Omental fat pad (tissue), 3 donors: ENCODE measurements at regions not wholly inside any gene's neighbourhood (a gene's known extent, or its start where the extent isn't known, plus 50 kb on each side); places are given as distances from the start of the nearest gene placed in this dataset.

Experiments used
- ATAC-seq: fragments of 150-250 bp; one replicate; pipeline ENCODE4 v1.9.1; 2016; ENCODE audit warnings: mild to moderate bottlenecking, moderate library complexity; ENCODE audit not compliant: low FRiP score
- DNase-seq: peaks from one replicate; pipeline ENCODE4 v3.0.0-alpha.2; 2019; ENCODE audit warnings: low spot score
- TF ChIP-seq, protein P1 (sequence below), 3 donors: fragments of 450-650 bp; IDR thresholded peaks; one replicate each; pipeline ENCODE4 v1.5.1; 2016 to 2017; ENCODE audit warnings: antibody characterized with exemption in 3 of 3, mild to moderate bottlenecking in 3 of 3, moderate library complexity in 2 of 3

DNA sequence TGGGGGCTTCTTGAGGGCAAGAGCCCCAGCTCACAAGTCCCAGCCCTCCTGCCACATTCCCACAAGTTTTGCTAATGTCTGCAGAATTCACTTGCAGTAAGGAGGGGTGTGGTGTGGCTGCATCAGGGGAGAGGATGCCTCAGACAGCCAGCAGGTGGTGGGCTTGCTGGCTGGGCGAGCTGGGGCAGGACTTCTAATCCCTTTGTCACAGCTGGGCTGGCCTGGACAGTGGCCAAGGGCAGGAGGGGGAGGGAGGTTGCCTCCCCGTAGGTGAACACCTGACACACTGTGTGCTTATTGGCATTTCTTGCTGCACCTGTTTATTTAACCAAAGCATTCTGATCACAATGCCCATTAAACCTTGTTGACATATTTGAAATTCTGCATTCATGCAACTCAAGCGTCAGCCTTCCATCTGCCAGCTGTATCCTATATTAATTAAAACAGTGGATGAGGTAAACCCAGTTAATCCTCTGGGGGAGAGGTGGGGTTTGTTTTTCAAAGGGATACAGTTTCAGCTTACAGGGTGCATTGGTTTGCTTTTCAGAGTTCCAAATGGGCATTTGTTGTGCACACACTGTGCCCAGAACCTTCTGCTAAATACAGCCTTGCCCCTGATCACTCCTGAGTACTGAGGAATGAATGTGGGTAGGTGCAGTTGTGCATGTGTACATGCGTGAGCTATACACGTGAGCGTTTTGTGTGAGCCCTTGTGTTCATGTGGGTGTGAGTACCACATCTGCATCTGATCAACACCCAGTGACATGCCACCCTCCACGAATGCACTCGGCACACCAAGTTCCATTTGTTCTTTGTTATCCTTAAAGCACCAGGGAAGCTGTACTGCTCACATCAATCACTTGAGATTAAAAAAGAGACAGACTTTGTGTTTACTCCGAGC, 268.7 kb downstream of the XXYLT1 start:
- ATAC-seq (no peak), DNase-seq (no peak)
- TF ChIP-seq, protein P1, sequence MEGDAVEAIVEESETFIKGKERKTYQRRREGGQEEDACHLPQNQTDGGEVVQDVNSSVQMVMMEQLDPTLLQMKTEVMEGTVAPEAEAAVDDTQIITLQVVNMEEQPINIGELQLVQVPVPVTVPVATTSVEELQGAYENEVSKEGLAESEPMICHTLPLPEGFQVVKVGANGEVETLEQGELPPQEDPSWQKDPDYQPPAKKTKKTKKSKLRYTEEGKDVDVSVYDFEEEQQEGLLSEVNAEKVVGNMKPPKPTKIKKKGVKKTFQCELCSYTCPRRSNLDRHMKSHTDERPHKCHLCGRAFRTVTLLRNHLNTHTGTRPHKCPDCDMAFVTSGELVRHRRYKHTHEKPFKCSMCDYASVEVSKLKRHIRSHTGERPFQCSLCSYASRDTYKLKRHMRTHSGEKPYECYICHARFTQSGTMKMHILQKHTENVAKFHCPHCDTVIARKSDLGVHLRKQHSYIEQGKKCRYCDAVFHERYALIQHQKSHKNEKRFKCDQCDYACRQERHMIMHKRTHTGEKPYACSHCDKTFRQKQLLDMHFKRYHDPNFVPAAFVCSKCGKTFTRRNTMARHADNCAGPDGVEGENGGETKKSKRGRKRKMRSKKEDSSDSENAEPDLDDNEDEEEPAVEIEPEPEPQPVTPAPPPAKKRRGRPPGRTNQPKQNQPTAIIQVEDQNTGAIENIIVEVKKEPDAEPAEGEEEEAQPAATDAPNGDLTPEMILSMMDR (IDR thresholded peaks at IDR 0.05): no peak

DNA sequence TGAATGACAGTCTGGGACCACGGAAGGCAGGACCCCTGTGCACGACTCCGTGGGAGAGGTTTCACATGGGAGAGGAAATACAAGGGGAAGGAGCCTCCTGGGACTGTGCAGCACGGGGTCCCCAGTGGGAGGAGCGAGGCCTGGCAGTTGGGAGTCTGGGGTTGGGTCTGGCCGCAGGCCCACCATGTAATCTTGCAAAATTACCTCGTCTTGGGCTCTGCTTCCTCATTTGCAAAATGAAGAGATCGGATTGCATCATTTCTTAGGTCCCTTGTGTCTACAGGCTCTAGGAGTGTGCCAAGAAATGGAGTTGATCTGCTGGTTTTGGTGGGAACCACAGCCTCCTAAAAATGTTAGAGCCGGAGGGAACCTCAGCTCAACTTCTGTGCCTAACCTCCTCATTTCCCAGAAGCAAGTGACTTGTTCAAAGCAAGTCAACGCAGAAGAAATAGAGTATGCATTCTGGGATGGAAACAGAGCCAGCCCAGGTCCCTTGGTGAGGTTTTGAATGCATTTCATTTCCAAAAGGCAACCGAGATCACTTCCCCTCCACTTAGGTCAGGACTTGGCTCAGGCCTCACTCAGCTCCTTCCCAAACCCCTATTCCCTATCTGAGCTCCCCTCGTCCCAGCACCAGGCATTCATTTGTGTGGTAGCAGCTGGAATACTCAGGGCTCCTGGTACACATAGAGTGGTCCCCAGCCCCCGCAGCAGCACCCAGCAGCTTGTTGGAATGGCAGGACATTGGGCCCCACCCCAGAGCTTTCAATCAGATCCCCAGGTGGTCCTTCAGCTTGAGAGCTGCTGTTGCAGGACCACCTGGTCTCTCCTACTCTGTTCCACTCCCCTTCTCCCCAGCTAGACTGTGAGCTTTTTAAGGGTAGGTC, 267.7 kb downstream of the XXYLT1 start:
- DNase-seq (no peak), ATAC-seq (peak; percentile 23)
- TF ChIP-seq, protein P1 (IDR thresholded peaks at IDR 0.05): no peak

DNA sequence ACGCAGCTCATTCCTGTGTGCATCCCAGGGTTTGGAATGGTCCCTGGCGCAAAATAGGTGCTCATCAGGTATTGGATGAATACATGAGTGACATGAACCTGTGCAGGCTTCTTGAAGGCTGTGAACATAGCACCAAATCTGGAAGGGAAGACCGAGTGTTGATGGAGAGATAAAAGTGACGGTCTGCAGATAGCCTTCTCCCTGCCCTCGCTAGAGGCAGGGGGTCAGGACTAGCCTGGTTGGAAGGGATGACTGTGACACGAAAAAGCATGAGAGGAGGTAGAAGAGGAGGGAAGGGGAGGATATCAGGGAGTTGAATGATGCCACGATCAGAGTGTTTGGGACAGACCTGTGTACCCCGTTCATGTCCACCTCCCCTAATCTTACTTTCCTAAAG, 267.1 kb downstream of the XXYLT1 start:
- TF ChIP-seq, protein P1 (IDR thresholded peaks at IDR 0.05): no peak
- DNase-seq: no peak

DNA sequence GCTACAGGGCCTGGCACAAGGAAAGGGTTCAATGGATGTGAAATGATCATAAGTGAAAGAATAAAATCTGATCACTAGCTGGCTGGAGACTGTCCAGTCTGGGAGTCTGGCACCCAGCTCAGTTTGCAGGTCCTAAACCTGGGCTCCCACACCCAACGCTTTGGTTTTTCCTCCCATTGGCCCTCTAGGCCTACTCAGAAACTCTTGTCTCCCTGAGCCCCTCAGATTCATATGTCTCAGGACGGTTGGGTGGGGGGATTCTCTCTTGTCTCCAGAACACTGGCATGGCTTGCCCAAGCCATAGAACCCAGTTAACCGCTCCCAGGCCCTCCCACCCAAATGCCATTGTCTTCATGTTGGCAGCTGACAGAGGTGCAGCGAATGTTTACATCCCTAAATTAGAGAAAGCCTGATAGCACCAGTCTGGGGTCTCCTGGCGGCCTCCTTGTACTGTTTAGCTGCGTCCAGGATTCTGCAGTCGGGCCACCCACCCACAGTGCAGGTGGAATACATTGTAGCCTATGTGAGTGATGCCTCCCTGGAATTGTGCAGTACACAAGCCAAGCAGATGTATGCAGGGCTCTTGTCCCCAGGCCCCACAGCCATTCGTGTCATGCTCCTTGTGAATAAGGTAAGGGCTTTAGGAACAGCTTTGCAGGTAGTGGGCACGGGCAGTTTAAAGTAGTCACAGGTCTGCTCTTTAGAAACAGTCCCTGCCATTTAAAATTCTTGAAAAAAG, 266.3 kb downstream of the XXYLT1 start:
- TF ChIP-seq, protein P1 (IDR thresholded peaks at IDR 0.05): no peak
- ATAC-seq (no peak), DNase-seq (no peak)

More for the DNA sequence above, 267.1 kb downstream of the XXYLT1 start:
- ATAC-seq: no peak

DNA sequence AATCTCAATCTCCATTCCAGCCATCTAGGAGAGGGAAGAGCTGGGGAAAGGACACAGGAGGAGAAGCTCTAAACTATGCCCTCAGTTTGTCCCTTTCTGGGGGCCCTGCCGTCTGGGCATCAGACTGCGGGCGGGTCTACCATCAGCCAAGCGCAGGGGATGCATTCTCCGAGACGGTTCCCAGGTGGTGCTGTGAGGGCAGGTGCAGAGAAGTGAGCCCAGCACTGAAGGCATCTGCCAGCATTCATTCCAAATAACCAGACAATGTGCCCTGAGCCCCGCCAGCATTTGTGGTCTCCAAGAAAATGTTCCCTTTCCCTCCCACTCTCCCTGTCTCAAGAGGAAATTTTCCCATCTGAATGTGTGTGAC, 265.7 kb downstream of the XXYLT1 start:
- TF ChIP-seq, protein P1 (IDR thresholded peaks at IDR 0.05): no peak
- DNase-seq: no peak
- ATAC-seq: no peak

DNA sequence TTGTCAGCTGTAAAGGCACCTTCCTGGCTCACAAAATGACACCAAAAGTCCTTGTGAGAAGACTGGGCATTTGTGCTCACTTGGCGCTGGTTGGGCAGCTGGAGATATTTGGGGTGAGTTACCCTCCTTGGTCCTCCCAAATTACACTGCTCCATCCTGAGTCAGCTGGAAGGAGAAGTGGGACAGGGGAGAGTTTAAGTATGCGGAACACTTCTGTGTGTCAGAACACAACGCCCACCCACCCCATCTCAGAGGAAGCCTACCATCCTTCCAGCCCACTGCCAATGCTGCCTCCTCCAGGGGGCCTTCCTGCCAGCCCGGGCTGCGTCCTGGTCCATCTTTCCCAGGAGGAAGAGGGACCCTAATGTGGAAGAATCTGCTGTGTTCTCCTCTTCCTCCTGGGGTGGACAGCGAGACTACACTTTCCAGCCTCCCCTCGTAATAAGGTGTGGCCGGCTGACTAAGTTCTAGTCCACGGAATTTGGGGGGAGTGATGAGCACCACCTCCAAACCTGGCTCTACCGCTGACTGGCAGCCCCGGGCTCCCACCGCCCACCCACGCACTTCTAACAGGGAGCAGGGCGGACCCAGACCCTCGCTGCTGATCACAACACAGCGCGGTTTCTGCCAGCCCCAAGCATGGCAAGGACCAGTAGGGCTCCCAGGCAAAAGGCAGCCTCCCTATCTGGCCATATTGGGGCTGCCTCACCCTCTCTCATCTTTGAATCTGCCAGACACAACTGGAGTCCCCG, 265.0 kb downstream of the XXYLT1 start:
- TF ChIP-seq, protein P1 (IDR thresholded peaks at IDR 0.05): no peak
- no peak for ATAC-seq
- no peak for DNase-seq
